ENCODE measurements at regions not wholly inside any gene's neighbourhood (a gene's known extent, or its start where the extent isn't known, plus 50 kb on each side); places are given as distances from the start of the nearest gene placed in this dataset.
A peak's percentile ranks its signal among the peaks of the same experiment; 100 is the strongest.
"Not testable (repeated sequence)": the region's sequence is repeated elsewhere in the genome, so short reads cannot be mapped to it uniquely, and the experiment has no call there.

DNA sequence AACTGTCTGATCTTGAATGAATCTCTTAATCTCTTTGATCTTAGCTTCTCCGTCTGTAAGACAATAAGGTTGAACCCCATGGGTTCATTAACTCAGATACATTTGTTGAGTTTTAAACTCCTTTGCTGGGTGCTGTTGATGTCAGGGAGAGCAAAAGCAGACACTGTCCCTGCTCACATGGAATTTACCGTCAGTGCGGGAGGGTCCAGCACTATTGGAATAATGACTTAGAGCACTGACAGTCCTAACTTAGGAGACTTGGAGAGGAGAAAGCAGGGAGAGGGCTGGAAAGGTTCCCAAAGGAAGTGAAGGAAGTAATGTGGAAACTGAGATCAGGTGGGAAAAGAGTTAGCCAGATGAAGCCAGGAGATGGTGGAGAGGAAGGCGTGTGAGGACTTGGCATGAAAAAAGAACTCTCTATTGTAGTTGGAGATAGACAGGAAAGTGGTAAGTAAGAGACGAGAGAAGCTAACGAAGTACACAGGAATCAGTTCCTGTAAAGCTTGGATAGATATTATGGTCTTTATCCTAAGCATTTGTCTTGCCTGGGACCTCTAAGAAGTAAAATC is 141.4 kb upstream of the SERTAD2 start:
- DNase-seq (ENCODE audit: low read depth) = no peak

DNA sequence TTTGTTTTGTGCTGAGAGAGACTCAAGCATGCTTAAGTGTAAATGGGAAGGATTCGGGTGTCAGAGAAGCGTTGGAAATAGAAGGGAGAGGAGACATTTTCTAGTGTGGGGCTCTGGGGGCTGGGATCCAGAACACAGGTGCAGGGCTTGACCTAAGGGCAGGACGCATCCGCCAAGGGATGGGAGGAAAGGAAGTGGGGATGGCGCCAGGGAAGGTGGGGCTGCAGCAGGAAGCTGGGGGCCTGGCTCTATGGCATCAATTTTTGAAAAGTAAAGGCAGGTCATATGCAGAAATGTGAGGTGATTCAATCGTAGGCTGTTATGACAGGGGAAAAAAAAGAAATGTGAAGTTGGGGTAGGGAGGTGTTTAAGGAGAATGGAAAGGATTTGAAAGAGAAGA is 143.2 kb upstream of the SERTAD2 start:
- no peak for DNase-seq (ENCODE audit: low read depth)

DNA sequence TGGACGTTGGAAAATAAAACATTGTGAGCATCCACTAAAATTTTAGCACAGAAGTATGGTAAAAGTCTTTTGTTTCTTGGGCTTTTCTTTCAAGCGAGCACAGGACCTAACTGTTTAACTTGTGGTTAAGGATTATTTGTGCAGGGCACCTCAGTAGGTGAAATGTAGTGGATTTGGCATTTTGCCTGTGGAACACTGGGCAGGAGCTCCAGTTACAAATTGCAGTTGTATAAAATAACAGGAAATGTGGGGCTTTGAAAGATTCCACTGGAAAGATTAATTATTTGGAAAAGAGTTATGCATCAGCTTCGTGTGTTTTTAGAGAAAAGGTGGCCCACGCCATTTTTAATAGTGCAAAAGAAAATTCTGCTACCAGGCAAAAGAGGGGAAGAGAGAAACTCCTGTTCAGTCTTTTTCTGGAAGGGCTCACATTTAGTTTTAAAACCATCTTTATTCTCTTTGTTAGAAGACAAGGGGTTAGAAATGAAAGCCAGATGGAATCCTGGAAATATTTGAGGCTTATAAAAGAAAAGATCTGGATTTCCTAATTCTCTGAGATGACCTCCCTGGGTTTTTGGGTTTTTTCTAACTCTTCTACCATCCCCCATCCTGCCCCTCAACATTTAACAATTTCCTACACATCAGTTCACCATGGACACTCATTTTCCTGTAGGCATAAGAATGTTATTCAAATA is 144.3 kb upstream of the SERTAD2 start:
- no peak for DNase-seq (ENCODE audit: low read depth)

- no peak for DNase-seq (ENCODE audit: low read depth)
These were observed 146.0 kb upstream of the SERTAD2 start for GRCh38 chr2:64799592-64800252.

GRCh38 chr2:64803776-64804175 is 150.1 kb upstream of the SERTAD2 start:
- no peak for DNase-seq (ENCODE audit: low read depth)

DNA sequence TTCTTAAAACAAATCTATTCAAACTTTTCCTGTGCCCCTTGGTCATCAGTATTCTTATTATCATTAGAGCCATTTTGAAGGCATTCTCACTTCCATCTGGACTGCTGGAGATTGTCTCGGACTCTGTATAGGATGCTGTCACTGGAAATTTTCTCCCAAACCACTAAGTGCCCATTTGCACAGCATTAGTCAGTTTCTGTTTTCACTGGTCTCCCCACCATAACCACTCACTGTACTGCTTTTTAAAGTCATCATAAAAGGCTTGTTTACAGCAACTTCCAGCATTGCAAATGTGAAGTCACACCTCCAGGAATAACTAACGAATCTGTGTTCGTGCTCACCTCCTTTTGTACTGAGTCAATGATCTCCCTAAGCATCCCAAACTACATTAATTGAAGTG is 150.9 kb upstream of the SERTAD2 start:
- DNase-seq (ENCODE audit: low read depth) = no peak

DNA sequence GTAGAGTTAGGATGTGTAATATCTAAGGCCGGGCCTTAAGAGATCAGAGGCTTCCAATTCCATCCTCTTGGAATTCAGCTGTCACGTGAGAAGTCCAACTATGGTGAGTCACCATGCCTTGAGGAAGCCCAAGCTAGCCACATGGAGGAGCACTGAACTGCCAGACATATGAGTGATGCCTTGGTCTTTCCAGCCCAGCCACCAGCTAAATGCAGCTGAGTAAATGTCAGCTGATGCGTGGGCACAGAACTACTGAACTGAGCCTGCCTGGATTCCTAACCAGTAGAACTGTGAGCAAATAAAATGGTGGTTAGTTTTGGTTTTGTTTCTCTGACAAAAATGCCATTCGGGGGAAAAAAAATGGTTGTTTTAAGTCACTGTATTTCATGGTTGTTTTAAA is 153.7 kb upstream of the SERTAD2 start:
- no peak for DNase-seq (ENCODE audit: low read depth)

DNA sequence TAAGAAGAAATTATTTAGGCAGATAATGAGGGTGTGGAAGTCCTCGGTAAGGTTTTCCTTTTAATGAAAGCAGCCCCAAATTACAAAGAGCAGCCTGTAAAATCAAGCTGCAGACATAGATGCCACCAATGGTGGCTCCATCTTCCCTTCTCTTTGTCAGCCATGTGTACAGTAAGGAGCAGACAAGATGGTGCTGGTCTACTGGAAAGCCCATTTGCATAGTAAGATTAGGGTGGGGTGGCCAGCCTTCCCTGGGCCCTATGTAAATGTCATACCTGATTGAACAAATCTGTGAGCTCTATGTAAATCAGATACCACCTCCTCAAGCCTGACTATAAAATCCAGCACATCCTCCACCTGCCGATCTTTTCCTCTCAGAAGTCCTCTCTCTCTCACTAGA is 154.4 kb upstream of the SERTAD2 start:
- DNase-seq (ENCODE audit: low read depth) = no peak

DNA sequence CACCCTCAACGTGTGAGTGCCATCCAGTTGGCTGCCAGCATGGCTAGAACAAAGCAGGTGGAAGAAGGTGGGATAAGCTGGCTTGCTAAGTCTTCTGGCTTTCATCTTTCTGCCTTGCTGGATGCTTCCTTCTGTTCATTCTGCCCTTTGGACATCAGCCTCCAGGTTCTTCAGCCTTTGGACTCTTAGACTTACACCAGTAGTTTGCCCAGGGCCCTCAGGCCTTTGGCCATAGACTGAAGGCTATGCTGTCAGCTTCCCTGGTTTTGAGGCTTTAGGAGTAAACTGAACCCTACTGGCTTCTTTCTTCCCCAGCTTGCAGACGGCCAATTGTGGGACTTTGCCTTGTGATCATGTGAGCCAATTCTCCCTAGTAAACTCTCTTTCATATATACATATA is 155.0 kb upstream of the SERTAD2 start:
- no peak for DNase-seq (ENCODE audit: low read depth)

- DNase-seq (ENCODE audit: low read depth) = no peak
These were observed 155.5 kb upstream of the SERTAD2 start for GRCh38 chr2:64809216-64809615.

GRCh38 chr2:64812285-64812684 is 158.6 kb upstream of the SERTAD2 start:
- no peak for DNase-seq (ENCODE audit: low read depth)

- DNase-seq (ENCODE audit: low read depth) = no peak
These were observed 160.3 kb upstream of the SERTAD2 start for GRCh38 chr2:64814007-64814406.

DNA sequence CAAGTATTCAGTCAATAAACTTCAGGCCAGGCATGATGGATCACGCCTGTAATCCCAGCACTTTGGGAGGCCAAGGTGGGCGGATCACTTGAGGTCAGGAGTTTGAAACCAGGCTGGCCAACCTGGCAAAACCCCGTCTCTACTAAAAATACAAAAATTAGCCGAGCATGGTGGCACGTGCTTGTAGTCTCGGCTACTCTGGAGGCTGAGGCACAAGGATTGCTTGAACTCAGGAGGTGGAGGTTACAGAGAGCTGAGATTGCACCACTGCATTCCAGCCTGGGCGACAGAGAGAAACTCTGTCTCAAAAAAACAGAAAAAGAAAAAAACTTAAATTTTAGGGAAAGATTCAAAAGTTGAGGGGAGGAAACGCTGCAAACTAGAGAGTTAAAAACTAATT is 162.8 kb upstream of the SERTAD2 start:
- not testable (repeated sequence) for DNase-seq (ENCODE audit: low read depth)

DNA sequence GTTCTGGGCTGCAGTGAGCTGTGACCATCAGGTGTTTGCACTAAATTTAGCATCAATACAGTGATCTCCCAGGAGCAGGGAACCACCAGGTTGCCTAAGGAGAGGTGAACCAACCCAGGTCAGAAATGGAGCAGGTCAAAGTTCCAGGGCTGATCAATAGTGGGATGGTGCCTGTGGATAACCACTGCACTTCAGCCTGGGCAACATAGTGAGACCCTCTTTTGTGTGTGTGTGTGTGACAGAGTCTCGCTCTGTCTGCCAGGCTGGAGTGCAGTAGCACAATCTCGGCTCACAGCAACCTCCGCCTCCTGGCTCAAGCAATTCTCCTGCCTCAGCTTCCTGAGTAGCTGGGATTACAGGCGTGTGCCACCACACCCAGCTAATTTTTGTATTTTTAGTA is 163.7 kb upstream of the SERTAD2 start:
- DNase-seq (ENCODE audit: low read depth) = no peak

DNA sequence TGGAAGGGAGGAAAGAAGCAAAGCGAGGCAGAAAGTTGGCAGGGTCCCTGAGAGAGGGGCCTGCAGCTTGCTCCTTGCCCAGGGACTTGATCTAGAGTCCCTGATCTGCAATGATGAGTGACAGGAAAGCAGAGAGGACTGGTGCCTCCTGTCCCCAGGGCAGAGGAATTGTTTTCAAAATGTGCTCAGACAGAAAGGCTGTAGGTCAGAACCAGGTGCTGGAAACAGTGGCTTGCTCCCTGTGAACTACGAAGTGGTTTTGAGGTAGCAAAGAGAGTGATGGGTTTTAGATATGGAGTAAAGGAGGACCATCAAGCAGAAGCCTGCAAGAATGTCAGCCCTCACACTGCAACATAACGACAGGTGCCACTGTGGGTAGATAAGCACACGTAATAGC is 164.9 kb upstream of the SERTAD2 start:
- DNase-seq (ENCODE audit: low read depth) = no peak

GRCh38 chr2:64819361-64819760 is 165.6 kb upstream of the SERTAD2 start:
- DNase-seq (ENCODE audit: low read depth) = no peak

DNA sequence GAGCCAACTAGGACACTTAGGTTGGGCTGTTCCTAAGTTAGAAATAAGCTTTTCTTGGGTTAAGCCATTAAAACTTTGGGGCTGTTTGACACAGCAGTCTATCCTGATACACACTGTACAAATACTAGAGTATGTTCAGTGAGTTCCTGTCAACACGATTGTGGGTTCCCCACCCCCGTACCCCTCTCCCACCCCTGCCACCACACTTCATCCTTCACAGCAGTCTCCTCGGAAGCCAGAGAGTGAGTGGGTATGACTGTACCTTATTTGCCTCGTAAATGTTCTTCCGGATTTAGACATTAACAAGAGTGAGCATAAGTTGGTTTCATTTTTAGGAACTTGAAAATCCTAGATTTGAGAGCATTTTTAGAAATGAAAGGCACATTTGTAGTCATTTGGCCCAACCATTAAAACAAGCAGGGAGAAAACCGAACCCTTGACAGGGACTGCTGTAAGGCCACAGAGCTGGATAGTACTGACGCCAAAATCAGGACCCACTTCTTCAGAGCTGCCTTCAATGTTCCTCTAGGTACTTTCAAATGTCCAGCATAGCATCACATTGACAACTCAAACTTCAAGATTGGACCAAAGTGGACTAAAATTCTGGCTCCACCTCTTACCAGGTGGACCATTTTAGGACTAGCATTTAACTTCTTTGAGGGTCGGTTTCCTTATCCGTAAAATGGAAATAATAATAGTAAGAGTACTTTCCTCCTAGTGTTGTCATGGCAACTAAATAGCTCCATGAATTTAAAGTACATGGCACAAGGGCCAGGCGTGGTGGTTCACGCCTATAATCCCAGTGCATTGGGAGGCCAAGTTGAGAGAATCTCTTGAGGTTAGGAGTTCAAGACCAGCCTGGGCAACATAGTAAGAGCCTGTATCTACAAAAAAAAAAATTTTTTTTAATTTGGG is 166.3 kb upstream of the SERTAD2 start:
- peak; percentile 17 for DNase-seq (ENCODE audit: low read depth)

DNA sequence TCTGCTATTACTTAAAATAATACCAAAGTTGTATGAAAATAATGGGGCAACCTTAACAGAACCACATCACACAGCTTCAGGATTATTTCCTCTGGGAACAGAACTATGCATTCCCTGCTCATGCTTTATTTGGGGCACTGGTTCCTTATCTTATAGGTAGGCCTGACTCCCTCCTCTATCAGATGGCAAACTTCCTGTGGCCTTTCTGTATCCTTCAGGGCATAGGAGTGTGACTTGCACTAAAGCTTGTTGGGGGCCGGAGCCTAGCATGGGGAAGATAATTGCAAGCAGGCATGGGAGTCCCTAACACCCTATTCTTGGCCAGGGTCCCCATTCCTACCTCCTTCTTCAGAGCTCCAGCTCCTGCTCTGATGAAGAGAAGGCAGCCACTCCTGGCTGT is 167.2 kb upstream of the SERTAD2 start:
- no peak for DNase-seq (ENCODE audit: low read depth)

GRCh38 chr2:64823794-64824193 is 165.4 kb upstream of the SLC1A4 start:
- DNase-seq (ENCODE audit: low read depth) = no peak

GRCh38 chr2:64825831-64826491 is 163.2 kb upstream of the SLC1A4 start:
- no peak for DNase-seq (ENCODE audit: low read depth)

GRCh38 chr2:64826703-64827102 is 162.5 kb upstream of the SLC1A4 start:
- DNase-seq (ENCODE audit: low read depth) = no peak

- DNase-seq (ENCODE audit: low read depth) = no peak
These were observed 160.9 kb upstream of the SLC1A4 start for GRCh38 chr2:64828261-64828660.

All from activated gamma-delta T cell treated with anti-CD3 and anti-CD28 coated beads, Interleukin-2, amount 50 U/mL, for 16 hours (primary cell).